Lower leg skin (tissue), 3 donors: ENCODE measurements at regions not wholly inside any gene's neighbourhood (a gene's known extent, or its start where the extent isn't known, plus 50 kb on each side); places are given as distances from the start of the nearest gene placed in this dataset.

Experiments used
- POLR2A ChIP-seq, 2 donors: fragments of 450-650 bp; IDR thresholded peaks; one replicate each; pipeline ENCODE4 v1.6.1; 2016 to 2017; ENCODE audit warnings: antibody characterized with exemption in 2 of 2, mild to moderate bottlenecking in 1 of 2, moderate library complexity in 1 of 2
- TF ChIP-seq, protein P1 (sequence below), 3 donors: fragments of 450-650 bp; IDR thresholded peaks; one replicate each; pipeline ENCODE4 v1.5.1; 2016; ENCODE audit warnings: antibody characterized with exemption in 3 of 3, mild to moderate bottlenecking in 3 of 3, moderate library complexity in 2 of 3

DNA sequence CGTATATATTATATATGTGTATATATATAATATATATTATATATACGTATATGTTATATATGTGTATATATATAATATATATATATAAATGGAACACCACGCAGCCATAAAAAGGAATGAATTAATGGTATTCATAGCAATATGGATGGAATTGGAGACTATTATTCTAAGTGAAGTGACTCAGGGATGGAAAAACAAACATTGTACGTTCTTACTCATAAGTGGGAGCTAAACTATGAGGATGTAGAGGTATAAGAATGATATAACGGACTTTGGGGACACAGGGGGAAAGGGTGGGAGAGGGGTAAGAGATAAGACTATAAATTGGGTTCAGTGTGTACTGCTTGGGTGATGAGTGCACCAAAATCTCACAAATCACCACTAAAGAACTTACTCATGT is 1388.9 kb downstream of the C4orf33 start:
- TF ChIP-seq POLR2A (IDR thresholded peaks at IDR 0.05), result no peak
- TF ChIP-seq, protein P1, sequence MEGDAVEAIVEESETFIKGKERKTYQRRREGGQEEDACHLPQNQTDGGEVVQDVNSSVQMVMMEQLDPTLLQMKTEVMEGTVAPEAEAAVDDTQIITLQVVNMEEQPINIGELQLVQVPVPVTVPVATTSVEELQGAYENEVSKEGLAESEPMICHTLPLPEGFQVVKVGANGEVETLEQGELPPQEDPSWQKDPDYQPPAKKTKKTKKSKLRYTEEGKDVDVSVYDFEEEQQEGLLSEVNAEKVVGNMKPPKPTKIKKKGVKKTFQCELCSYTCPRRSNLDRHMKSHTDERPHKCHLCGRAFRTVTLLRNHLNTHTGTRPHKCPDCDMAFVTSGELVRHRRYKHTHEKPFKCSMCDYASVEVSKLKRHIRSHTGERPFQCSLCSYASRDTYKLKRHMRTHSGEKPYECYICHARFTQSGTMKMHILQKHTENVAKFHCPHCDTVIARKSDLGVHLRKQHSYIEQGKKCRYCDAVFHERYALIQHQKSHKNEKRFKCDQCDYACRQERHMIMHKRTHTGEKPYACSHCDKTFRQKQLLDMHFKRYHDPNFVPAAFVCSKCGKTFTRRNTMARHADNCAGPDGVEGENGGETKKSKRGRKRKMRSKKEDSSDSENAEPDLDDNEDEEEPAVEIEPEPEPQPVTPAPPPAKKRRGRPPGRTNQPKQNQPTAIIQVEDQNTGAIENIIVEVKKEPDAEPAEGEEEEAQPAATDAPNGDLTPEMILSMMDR (IDR thresholded peaks at IDR 0.05), result no peak
